Peyer's patch (tissue), 4 donors: ENCODE measurements at regions not wholly inside any gene's neighbourhood (a gene's known extent, or its start where the extent isn't known, plus 50 kb on each side); places are given as distances from the start of the nearest gene placed in this dataset.

Source experiments
- POLR2A ChIP-seq, 2 donors: fragments of 450-650 bp; IDR thresholded peaks; one replicate each; pipeline ENCODE4 v1.5.1; 2017; ENCODE audit warnings: antibody characterized with exemption in 2 of 2, mild to moderate bottlenecking in 2 of 2, moderate library complexity in 2 of 2
- TF ChIP-seq, protein P1 (sequence below), 6 experiments: fragments of 450-650 bp in 4 of 6; fragments of 200-600 bp in 2 of 6; sonication (generic) in 1 of 6; IDR thresholded peaks; one replicate each; pipeline ENCODE4 v1.5.1; 2017 to 2019; ENCODE audit warnings: antibody characterized with exemption in 6 of 6, mild to moderate bottlenecking in 3 of 6, moderate library complexity in 1 of 6

GRCh38 chr6:122276637-122277036 lies 122.8 kb upstream of the HSF2 start:
- TF ChIP-seq, protein P1, sequence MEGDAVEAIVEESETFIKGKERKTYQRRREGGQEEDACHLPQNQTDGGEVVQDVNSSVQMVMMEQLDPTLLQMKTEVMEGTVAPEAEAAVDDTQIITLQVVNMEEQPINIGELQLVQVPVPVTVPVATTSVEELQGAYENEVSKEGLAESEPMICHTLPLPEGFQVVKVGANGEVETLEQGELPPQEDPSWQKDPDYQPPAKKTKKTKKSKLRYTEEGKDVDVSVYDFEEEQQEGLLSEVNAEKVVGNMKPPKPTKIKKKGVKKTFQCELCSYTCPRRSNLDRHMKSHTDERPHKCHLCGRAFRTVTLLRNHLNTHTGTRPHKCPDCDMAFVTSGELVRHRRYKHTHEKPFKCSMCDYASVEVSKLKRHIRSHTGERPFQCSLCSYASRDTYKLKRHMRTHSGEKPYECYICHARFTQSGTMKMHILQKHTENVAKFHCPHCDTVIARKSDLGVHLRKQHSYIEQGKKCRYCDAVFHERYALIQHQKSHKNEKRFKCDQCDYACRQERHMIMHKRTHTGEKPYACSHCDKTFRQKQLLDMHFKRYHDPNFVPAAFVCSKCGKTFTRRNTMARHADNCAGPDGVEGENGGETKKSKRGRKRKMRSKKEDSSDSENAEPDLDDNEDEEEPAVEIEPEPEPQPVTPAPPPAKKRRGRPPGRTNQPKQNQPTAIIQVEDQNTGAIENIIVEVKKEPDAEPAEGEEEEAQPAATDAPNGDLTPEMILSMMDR (IDR thresholded peaks at IDR 0.05): no peak
- TF ChIP-seq POLR2A (IDR thresholded peaks at IDR 0.05): no peak
